Liver (tissue), 8 donors: ENCODE measurements at regions not wholly inside any gene's neighbourhood (a gene's known extent, or its start where the extent isn't known, plus 50 kb on each side); places are given as distances from the start of the nearest gene placed in this dataset.

Source experiments
- DNase-seq: peaks from one replicate; pipeline ENCODE4 v3.0.0-alpha.2; 2017; ENCODE audit warnings: low spot score
- H3K27ac ChIP-seq, 2 donors: one replicate each; pipeline ENCODE4 v1.7.0; 2013; ENCODE audit warnings: inconsistent platforms in 2 of 2, low read length in 2 of 2, control low read depth in 1 of 2, low read depth in 1 of 2, mild to moderate bottlenecking in 1 of 2
- H3K27me3 ChIP-seq, 4 donors: one replicate each; pipeline versions ENCODE4 v1.6.1 to v1.7.0; 2013; ENCODE audit warnings: low read length in 3 of 4, inconsistent platforms in 1 of 4, mild to moderate bottlenecking in 1 of 4, moderate library complexity in 1 of 4; ENCODE audit not compliant: control insufficient read depth in 4 of 4, insufficient read depth in 4 of 4
- H3K36me3 ChIP-seq, 4 donors: one replicate each; pipeline versions ENCODE4 v1.6.1 to v1.7.0; 2013; ENCODE audit warnings: low read length in 3 of 4, mild to moderate bottlenecking in 3 of 4, low read depth in 1 of 4, moderate library complexity in 1 of 4; ENCODE audit not compliant: control insufficient read depth in 4 of 4, insufficient read depth in 3 of 4
- H3K4me1 ChIP-seq, 4 donors: one replicate each; pipeline versions ENCODE4 v1.6.1 to v1.7.0; 2013; ENCODE audit warnings: low read length in 3 of 4, mild to moderate bottlenecking in 3 of 4, moderate library complexity in 1 of 4; ENCODE audit not compliant: control insufficient read depth in 4 of 4, insufficient read depth in 4 of 4
- H3K4me3 ChIP-seq, 3 donors: one replicate each; pipeline versions ENCODE4 v1.6.1 to v1.7.0; 2013; ENCODE audit warnings: low read length in 3 of 3, control low read depth in 1 of 3, low read depth in 1 of 3, mild to moderate bottlenecking in 1 of 3
- H3K9ac ChIP-seq, 2 donors: one replicate each; pipeline ENCODE4 v1.7.0; 2013; ENCODE audit warnings: low read length in 2 of 2, mild to moderate bottlenecking in 2 of 2, moderate library complexity in 2 of 2, control low read depth in 1 of 2, low read depth in 1 of 2
- H3K9me3 ChIP-seq, 4 donors: one replicate each; pipeline versions ENCODE4 v1.6.1 to v1.7.0; 2013; ENCODE audit warnings: low read length in 3 of 4; ENCODE audit not compliant: control insufficient read depth in 4 of 4
- EGR1 ChIP-seq, 2 donors: IDR thresholded peaks; 2 replicates each; pipeline ENCODE4 v1.6.1; 2016 to 2018; ENCODE audit warnings: antibody characterized with exemption in 2 of 2, low read depth in 2 of 2
- FOXA1 ChIP-seq: IDR thresholded peaks from 2 replicates; pipeline ENCODE4 v1.6.1; 2016; ENCODE audit warnings: antibody characterized with exemption
- FOXA2 ChIP-seq: IDR thresholded peaks from 2 replicates; pipeline ENCODE4 v1.6.1; 2016; ENCODE audit warnings: antibody characterized with exemption
- GABPA ChIP-seq, 2 donors: IDR thresholded peaks in 1 of 2; conservative IDR thresholded peaks in 1 of 2; 2 replicates each; pipeline ENCODE4 v1.6.1; 2016; ENCODE audit warnings: antibody characterized with exemption in 2 of 2, mild to moderate bottlenecking in 1 of 2, moderate library complexity in 1 of 2
- HNF4A ChIP-seq, 2 donors: conservative IDR thresholded peaks; 2 replicates each; pipeline ENCODE4 v1.6.1; 2016; ENCODE audit warnings: antibody characterized with exemption in 2 of 2, mild to moderate bottlenecking in 2 of 2
- HNF4G ChIP-seq: IDR thresholded peaks from 2 replicates; pipeline ENCODE4 v1.6.1; 2016; ENCODE audit warnings: antibody characterized with exemption
- JUND ChIP-seq, 2 donors: IDR thresholded peaks; 2 replicates each; pipeline ENCODE4 v1.6.1; 2016; ENCODE audit warnings: antibody characterized with exemption in 2 of 2
- NR2F2 ChIP-seq: IDR thresholded peaks from 2 replicates; pipeline ENCODE4 v1.6.1; 2016; ENCODE audit warnings: antibody characterized with exemption
- RAD21 ChIP-seq, 2 donors: IDR thresholded peaks; 2 replicates each; pipeline ENCODE4 v1.6.1; 2016; ENCODE audit warnings: antibody characterized with exemption in 2 of 2, mild to moderate bottlenecking in 2 of 2
- SP1 ChIP-seq: IDR thresholded peaks from 2 replicates; pipeline ENCODE4 v1.6.1; 2018; ENCODE audit warnings: antibody characterized with exemption, mild to moderate bottlenecking
- TAF1 ChIP-seq: conservative IDR thresholded peaks from 2 replicates; pipeline ENCODE4 v1.6.1; 2016; ENCODE audit warnings: antibody characterized with exemption, mild to moderate bottlenecking
- YY1 ChIP-seq: IDR thresholded peaks from 2 replicates; pipeline ENCODE4 v1.6.1; 2016; ENCODE audit warnings: antibody characterized with exemption, mild to moderate bottlenecking
- WGBS: extraction: QIAGEN DNeasy Blood & Tissue Kit; methylation state at CpG from one replicate; pipeline ENCODE4 v1.1.7; 2013; 5-methylcytosine and 5-hydroxymethylcytosine counted together
- TF ChIP-seq, protein P1 (sequence below): IDR thresholded peaks from 2 replicates; pipeline ENCODE4 v1.6.1; 2016; ENCODE audit warnings: antibody characterized with exemption
- TF ChIP-seq, protein P2 (sequence below): fragments of 150-350 bp; IDR thresholded peaks from 2 replicates; pipeline ENCODE4 v1.5.1; 2017; ENCODE audit warnings: improper control_type of control experiment, low read depth, low read length; ENCODE audit not compliant: missing input control
- TF ChIP-seq, protein P3 (sequence below): IDR thresholded peaks from 2 replicates; pipeline ENCODE4 v1.6.1; 2016; ENCODE audit warnings: antibody characterized with exemption
- TF ChIP-seq, protein P4 (sequence below): IDR thresholded peaks from 2 replicates; pipeline ENCODE4 v1.6.1; 2016; ENCODE audit warnings: antibody characterized with exemption, mild to moderate bottlenecking
- donor health status: healthy.
- donor health status: healthy.
- donor health status: healthy.
- donor health status: healthy.
- donor health status: healthy.

DNA sequence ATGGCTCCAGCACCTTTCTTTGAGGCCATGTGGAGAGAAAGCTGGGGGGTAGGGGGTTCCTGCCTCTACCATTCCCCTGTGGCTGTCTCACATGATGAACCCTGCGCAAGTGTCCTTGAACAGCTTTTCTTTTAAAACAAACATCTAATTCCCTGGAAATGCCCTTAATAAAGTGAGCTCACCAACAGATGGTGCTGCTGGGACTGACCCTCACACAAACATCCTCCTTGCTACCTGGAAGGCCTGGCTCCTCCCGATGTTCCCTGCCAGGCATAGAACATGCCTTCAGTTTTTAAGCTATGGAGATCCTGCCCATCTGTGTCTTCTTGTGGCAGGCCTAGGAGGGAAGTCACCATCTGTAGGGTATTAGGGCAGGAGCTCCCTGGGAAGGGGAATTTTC lies 60.7 kb upstream of the GATA6 start:
- Histone ChIP-seq H3K4me3 (no peak overlapping the region), H3K27me3 (no peaks in the 10 kb centered on the region), H3K27ac (no peak overlapping the region), H3K4me1 (peaks cover 2 to 18% (median 10%) of the 10 kb centered on the region in 4 donors), H3K36me3 (no peaks in the 10 kb centered on the region), H3K9ac (no peak overlapping the region), H3K9me3 (no peaks in the 10 kb centered on the region)
- WGBS = 45% methylated on average over 2 of the region's 2 CpGs
- DNase-seq = no peak
- TF ChIP-seq JUND (IDR thresholded peaks at IDR 0.05) (no peak), NR2F2 (no peak), RAD21 (IDR thresholded peaks at IDR 0.05) (peak; percentile 61 to 73)

DNA sequence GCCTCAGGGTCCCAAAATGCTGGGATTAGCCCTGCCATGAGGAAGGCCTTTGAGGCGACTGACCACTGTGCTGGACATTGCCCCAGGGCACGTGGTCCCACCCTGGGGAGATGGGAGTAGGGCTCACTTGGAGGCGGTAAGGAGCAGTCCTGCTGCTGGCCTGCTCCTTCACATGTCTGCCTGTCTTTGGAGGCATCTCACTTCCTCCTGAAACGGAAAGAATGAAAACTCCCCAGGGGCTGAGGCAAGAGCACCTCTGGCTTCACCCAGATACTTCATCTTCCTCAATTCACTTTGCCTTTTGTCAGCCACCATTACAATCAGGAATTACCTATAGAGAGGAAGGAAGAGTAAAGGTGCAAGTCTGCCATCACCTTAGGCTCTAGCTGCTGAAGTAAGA lies 59.9 kb upstream of the GATA6 start:
- H3K4me3 ChIP-seq = no peak overlapping the region
- H3K36me3 ChIP-seq = no peaks in the 10 kb centered on the region
- H3K4me1 ChIP-seq = peaks cover 2 to 22% (median 13%) of the 10 kb centered on the region in 4 donors
- DNase-seq = no peak
- no peak overlapping the region for H3K9ac ChIP-seq
- no peak for TF ChIP-seq FOXA1
- no peak for TF ChIP-seq FOXA2
- TF ChIP-seq HNF4A (conservative IDR thresholded peaks at IDR 0.05) = no peak
- TF ChIP-seq HNF4G = no peak
- TF ChIP-seq, protein P1, sequence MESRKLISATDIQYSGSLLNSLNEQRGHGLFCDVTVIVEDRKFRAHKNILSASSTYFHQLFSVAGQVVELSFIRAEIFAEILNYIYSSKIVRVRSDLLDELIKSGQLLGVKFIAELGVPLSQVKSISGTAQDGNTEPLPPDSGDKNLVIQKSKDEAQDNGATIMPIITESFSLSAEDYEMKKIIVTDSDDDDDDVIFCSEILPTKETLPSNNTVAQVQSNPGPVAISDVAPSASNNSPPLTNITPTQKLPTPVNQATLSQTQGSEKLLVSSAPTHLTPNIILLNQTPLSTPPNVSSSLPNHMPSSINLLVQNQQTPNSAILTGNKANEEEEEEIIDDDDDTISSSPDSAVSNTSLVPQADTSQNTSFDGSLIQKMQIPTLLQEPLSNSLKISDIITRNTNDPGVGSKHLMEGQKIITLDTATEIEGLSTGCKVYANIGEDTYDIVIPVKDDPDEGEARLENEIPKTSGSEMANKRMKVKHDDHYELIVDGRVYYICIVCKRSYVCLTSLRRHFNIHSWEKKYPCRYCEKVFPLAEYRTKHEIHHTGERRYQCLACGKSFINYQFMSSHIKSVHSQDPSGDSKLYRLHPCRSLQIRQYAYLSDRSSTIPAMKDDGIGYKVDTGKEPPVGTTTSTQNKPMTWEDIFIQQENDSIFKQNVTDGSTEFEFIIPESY = no peak
- TF ChIP-seq, protein P2, sequence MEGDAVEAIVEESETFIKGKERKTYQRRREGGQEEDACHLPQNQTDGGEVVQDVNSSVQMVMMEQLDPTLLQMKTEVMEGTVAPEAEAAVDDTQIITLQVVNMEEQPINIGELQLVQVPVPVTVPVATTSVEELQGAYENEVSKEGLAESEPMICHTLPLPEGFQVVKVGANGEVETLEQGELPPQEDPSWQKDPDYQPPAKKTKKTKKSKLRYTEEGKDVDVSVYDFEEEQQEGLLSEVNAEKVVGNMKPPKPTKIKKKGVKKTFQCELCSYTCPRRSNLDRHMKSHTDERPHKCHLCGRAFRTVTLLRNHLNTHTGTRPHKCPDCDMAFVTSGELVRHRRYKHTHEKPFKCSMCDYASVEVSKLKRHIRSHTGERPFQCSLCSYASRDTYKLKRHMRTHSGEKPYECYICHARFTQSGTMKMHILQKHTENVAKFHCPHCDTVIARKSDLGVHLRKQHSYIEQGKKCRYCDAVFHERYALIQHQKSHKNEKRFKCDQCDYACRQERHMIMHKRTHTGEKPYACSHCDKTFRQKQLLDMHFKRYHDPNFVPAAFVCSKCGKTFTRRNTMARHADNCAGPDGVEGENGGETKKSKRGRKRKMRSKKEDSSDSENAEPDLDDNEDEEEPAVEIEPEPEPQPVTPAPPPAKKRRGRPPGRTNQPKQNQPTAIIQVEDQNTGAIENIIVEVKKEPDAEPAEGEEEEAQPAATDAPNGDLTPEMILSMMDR = no peak
- no peak for TF ChIP-seq GABPA (IDR thresholded peaks at IDR 0.05 in 1 of 2, conservative IDR thresholded peaks at IDR 0.05 in 1 of 2)
- TF ChIP-seq YY1 = no peak
- no peak for TF ChIP-seq SP1
- TF ChIP-seq EGR1 (IDR thresholded peaks at IDR 0.05; ENCODE audit: low read depth in 2 of 2) = no peak
- TF ChIP-seq, protein P3, sequence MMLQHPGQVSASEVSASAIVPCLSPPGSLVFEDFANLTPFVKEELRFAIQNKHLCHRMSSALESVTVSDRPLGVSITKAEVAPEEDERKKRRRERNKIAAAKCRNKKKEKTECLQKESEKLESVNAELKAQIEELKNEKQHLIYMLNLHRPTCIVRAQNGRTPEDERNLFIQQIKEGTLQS = no peak
- no peak for TF ChIP-seq RAD21 (IDR thresholded peaks at IDR 0.05)
- TF ChIP-seq JUND (IDR thresholded peaks at IDR 0.05) = no peak
- TF ChIP-seq, protein P4, sequence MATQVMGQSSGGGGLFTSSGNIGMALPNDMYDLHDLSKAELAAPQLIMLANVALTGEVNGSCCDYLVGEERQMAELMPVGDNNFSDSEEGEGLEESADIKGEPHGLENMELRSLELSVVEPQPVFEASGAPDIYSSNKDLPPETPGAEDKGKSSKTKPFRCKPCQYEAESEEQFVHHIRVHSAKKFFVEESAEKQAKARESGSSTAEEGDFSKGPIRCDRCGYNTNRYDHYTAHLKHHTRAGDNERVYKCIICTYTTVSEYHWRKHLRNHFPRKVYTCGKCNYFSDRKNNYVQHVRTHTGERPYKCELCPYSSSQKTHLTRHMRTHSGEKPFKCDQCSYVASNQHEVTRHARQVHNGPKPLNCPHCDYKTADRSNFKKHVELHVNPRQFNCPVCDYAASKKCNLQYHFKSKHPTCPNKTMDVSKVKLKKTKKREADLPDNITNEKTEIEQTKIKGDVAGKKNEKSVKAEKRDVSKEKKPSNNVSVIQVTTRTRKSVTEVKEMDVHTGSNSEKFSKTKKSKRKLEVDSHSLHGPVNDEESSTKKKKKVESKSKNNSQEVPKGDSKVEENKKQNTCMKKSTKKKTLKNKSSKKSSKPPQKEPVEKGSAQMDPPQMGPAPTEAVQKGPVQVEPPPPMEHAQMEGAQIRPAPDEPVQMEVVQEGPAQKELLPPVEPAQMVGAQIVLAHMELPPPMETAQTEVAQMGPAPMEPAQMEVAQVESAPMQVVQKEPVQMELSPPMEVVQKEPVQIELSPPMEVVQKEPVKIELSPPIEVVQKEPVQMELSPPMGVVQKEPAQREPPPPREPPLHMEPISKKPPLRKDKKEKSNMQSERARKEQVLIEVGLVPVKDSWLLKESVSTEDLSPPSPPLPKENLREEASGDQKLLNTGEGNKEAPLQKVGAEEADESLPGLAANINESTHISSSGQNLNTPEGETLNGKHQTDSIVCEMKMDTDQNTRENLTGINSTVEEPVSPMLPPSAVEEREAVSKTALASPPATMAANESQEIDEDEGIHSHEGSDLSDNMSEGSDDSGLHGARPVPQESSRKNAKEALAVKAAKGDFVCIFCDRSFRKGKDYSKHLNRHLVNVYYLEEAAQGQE = no peak
- no peak for TF ChIP-seq TAF1
- WGBS = 92% methylated on average over 4 of the region's 4 CpGs
- H3K27me3 ChIP-seq = no peaks in the 10 kb centered on the region
- no peaks in the 10 kb centered on the region for H3K9me3 ChIP-seq
- H3K27ac ChIP-seq = no peak overlapping the region
